H1 (cell line): ENCODE measurements at regions not wholly inside any gene's neighbourhood (a gene's known extent, or its start where the extent isn't known, plus 50 kb on each side); places are given as distances from the start of the nearest gene placed in this dataset.

Experiments
- CREB1 ChIP-seq: IDR thresholded peaks from 2 replicates; pipeline ENCODE4 v1.6.1; 2012; ENCODE audit warnings: inconsistent platforms
- EZH2 ChIP-seq: fragments of 200-600 bp; sonication (generic); IDR thresholded peaks from 2 replicates; pipeline ENCODE4 v1.7.1; 2012; ENCODE audit warnings: low read depth, mild to moderate bottlenecking, moderate library complexity, low read length, inconsistent platforms; ENCODE audit not compliant: severe bottlenecking
- RAD21 ChIP-seq, 2 experiments: IDR thresholded peaks in 1 of 2; conservative IDR thresholded peaks in 1 of 2; 2 replicates each; pipeline ENCODE4 v1.6.1; 2011; ENCODE audit warnings: low read depth in 2 of 2, low read length in 2 of 2, improper control_type of control experiment in 1 of 2, inconsistent platforms in 1 of 2, mild to moderate bottlenecking in 1 of 2, moderate library complexity in 1 of 2
- SP1 ChIP-seq: IDR thresholded peaks from 2 replicates; pipeline ENCODE4 v1.6.1; 2011; ENCODE audit warnings: low read depth, low read length

DNA sequence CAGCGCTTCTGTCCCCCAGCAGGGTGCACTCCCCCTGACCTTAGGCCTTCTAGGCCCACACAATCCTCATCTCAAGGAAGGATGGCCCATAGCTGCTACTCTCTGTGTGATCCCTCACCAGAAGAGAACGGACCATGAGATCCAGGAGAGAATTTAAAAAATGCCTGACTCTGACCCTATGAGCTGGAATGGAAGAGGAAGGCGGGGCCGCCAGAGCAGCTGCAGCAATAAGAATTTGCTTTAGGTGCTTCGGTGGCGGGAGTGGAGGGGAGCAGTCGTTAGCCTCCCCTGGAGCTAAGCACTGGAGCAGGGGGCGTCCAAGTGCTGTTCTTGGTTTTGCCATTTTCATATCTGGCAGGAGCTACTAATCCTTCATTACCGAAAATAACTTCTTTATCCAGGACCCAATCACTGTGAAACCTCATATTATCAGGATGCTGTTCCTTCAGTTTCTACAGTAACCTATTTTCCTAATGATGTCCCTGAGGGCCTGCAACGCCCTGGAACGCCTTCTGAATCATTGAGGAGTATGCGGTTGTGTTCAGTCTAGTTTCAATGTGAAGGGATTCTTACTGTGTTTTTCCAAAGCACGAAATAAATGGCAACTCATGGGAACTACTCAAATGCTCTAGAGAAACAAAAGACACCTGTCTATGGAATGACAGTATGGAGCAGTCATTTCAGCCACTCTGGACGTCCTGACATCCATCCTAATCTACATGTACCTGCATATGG lies 105.1 kb upstream of the SIX2 start (continued):
- TF ChIP-seq EZH2 (no peak), RAD21 (IDR thresholded peaks at IDR 0.05 in 1 of 2, conservative IDR thresholded peaks at IDR 0.05 in 1 of 2; ENCODE audit: low read depth in 2 of 2, low read length in 2 of 2) (no peak), SP1 (no peak), CREB1 (no peak)
